ENCODE measurements at regions not wholly inside any gene's neighbourhood (a gene's known extent, or its start where the extent isn't known, plus 50 kb on each side); places are given as distances from the start of the nearest gene placed in this dataset.

DNA sequence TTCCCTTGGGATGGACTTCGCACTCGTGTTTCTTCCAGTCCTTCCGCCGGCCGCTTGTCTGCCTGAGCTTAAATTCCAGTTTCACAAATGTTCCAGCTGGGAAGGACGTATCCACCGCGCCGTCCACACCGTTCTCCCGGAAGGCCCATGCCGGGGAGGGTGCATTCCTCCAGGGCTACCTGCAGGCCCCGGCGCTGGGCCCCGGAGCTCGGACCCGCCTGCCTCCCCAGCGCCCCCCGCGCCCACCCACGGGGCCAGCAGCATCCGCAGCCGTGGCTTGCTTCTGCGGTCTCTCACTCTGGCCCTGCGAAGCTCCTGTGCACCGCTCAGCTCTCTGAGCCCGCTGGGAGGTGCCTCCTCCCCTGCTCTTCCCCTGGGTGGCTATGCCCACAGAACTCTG is 2084.1 kb downstream of the TP53TG3F start:
- Mint-ChIP-seq H3K27ac (no peak overlapping the region), H3K36me3 (ENCODE audit: low read depth) (no peaks in the 10 kb centered on the region), H3K9me3 (peaks cover 41% of the 10 kb centered on the region), H3K4me3 (no peak overlapping the region), H3K4me1 (no peaks in the 10 kb centered on the region), H3K27me3 (ENCODE audit: low read depth) (no peaks in the 10 kb centered on the region)
- TF ChIP-seq, protein P1, sequence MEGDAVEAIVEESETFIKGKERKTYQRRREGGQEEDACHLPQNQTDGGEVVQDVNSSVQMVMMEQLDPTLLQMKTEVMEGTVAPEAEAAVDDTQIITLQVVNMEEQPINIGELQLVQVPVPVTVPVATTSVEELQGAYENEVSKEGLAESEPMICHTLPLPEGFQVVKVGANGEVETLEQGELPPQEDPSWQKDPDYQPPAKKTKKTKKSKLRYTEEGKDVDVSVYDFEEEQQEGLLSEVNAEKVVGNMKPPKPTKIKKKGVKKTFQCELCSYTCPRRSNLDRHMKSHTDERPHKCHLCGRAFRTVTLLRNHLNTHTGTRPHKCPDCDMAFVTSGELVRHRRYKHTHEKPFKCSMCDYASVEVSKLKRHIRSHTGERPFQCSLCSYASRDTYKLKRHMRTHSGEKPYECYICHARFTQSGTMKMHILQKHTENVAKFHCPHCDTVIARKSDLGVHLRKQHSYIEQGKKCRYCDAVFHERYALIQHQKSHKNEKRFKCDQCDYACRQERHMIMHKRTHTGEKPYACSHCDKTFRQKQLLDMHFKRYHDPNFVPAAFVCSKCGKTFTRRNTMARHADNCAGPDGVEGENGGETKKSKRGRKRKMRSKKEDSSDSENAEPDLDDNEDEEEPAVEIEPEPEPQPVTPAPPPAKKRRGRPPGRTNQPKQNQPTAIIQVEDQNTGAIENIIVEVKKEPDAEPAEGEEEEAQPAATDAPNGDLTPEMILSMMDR (IDR thresholded peaks at IDR 0.05; ENCODE audit: unreplicated experiment in 3 of 3): no peak

DNA sequence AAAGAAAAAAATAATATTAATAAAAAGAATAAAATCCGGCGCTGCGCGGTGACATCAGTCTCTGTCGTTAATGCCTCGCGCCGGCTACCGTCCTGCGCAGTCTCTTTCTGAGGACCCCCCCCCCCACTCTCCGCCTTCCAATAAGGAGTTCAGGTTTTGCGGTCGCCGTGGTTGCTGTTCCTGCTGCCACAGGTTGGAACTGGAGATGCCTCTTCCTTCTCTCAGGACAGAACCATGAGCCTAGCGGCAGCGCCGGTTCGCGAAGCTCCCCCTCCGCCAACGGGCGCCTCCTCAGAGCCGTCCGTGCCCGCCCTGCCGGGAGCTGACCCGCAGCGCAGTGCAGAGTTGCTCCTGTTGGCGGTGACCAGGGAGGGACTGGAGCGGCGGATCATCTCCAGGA is 2093.4 kb downstream of the TP53TG3F start:
- H3K9me3 Mint-ChIP-seq: peaks cover 28% of the 10 kb centered on the region
- no peak overlapping the region for H3K4me3 Mint-ChIP-seq
- H3K4me1 Mint-ChIP-seq: no peaks in the 10 kb centered on the region
- no peak overlapping the region for H3K27ac Mint-ChIP-seq
- TF ChIP-seq, protein P1 (IDR thresholded peaks at IDR 0.05; ENCODE audit: unreplicated experiment in 3 of 3): no peak
- no peaks in the 10 kb centered on the region for H3K36me3 Mint-ChIP-seq (ENCODE audit: low read depth)
- no peaks in the 10 kb centered on the region for H3K27me3 Mint-ChIP-seq (ENCODE audit: low read depth)

DNA sequence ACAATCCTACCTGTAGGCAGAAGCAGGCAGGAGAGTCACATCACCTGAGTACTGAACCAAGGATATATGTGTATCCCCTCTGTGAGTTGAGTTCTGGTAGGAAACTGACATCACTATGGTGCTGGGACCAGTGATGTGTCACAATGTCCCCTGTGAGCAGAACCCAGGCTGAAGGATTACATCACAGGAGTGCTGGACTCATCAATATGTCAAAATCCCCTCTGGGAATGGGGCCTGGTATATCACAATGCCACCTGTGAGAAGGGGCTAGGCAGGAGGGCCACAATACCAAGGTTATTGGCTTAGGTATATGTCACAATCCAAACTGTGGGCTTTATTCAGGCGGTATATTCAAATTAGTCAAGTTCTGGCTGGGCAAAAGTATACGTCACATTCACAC is 2098.3 kb downstream of the TP53TG3F start:
- no peaks in the 10 kb centered on the region for H3K27me3 Mint-ChIP-seq (ENCODE audit: low read depth)

DNA sequence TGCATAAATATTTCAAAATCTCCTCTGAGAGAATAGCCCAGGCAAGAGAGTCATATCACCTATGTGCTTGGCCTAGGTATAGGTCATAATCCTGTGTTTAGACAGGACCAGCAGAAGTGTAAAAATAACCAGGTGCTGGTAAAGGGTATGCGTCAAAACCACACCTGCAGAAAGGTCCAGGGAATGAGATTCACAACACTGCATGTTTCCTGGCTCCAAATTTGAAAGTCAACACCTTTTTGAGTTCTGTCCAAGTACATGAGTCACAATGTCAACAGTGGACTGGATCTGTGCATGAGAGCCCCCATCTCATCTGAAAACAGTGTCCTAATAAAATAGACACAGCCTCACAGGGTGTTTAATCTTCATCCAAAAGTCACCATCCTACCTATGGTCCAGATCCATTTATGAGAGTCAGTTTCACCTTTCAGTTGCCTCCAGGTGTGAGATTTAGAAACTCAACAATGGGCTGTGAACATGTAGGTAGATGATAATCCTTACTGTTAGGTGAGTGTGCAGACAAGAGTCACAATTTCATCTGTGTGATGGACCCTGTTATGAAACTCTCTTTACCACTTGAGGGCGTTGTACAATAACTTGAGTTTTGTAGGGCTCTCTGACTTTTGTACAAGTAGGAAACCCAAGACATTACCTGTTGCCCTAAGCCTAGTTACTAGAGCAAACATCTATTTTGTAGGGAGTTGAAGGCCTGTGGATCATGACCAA is 2100.7 kb downstream of the TP53TG3F start:
- Mint-ChIP-seq H3K36me3 (ENCODE audit: low read depth) (no peaks in the 10 kb centered on the region), H3K4me3 (no peak overlapping the region), H3K9me3 (peaks cover 34% of the 10 kb centered on the region), H3K4me1 (no peaks in the 10 kb centered on the region), H3K27ac (no peak overlapping the region), H3K27me3 (ENCODE audit: low read depth) (no peaks in the 10 kb centered on the region)
- TF ChIP-seq, protein P1 (IDR thresholded peaks at IDR 0.05; ENCODE audit: unreplicated experiment in 3 of 3): no peak

More for the DNA sequence above, 2098.3 kb downstream of the TP53TG3F start:
- no peak overlapping the region for H3K27ac Mint-ChIP-seq
- H3K9me3 Mint-ChIP-seq: peaks cover 37% of the 10 kb centered on the region
- no peaks in the 10 kb centered on the region for H3K4me1 Mint-ChIP-seq
- TF ChIP-seq, protein P1 (IDR thresholded peaks at IDR 0.05; ENCODE audit: unreplicated experiment in 3 of 3): no peak
- H3K36me3 Mint-ChIP-seq (ENCODE audit: low read depth): no peaks in the 10 kb centered on the region
- H3K4me3 Mint-ChIP-seq: no peak overlapping the region

DNA sequence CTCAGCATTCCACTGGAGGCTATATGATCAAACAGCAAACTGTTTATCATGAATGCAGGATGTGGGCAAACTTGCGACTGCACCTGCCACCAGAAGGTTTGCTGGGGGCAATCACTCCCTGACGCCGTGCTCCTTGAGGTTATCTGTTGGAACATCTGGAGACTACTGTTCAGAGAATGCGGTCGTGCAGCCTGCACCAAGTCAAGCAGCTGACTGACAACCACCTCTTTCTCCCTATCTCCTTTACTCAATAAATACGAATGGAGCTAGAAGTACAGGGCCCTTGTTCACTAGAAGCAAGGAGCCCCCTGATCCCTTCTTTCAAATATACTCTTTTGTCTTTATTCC is 2101.2 kb downstream of the TP53TG3F start:
- H3K4me3 Mint-ChIP-seq: no peak overlapping the region
- TF ChIP-seq, protein P1 (IDR thresholded peaks at IDR 0.05; ENCODE audit: unreplicated experiment in 3 of 3): no peak
- peaks cover 37% of the 10 kb centered on the region for H3K9me3 Mint-ChIP-seq
- H3K27me3 Mint-ChIP-seq (ENCODE audit: low read depth): no peaks in the 10 kb centered on the region
- no peaks in the 10 kb centered on the region for H3K36me3 Mint-ChIP-seq (ENCODE audit: low read depth)
- no peaks in the 10 kb centered on the region for H3K4me1 Mint-ChIP-seq
- H3K27ac Mint-ChIP-seq: no peak overlapping the region

DNA sequence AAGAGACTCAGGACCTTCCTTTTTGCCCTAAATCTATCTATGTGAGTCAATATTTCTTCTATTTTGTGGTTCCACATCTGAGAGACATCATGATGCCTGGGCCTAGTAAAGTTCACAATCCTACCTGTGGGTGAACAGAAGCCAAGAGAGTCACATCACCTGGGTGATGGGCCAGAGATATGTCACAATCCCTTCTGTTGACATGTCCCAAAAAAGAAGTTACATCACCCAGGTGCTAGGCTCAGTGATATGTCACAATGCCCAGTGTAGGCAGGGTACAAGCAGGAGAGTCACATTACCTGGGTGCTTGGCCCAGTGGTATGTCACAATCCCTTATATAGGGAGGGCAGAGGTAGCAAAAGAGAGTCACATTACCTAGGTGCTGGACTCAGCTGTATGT is 2101.9 kb downstream of the TP53TG3F start:
- Mint-ChIP-seq H3K4me3 (no peak overlapping the region), H3K27me3 (ENCODE audit: low read depth) (no peaks in the 10 kb centered on the region), H3K4me1 (no peaks in the 10 kb centered on the region), H3K9me3 (peaks cover 38% of the 10 kb centered on the region), H3K36me3 (ENCODE audit: low read depth) (no peaks in the 10 kb centered on the region), H3K27ac (no peak overlapping the region)
- TF ChIP-seq, protein P1 (IDR thresholded peaks at IDR 0.05; ENCODE audit: unreplicated experiment in 3 of 3): no peak

All from nephron (organoid).